ENCODE measurements at regions not wholly inside any gene's neighbourhood (a gene's known extent, or its start where the extent isn't known, plus 50 kb on each side); places are given as distances from the start of the nearest gene placed in this dataset.

DNA sequence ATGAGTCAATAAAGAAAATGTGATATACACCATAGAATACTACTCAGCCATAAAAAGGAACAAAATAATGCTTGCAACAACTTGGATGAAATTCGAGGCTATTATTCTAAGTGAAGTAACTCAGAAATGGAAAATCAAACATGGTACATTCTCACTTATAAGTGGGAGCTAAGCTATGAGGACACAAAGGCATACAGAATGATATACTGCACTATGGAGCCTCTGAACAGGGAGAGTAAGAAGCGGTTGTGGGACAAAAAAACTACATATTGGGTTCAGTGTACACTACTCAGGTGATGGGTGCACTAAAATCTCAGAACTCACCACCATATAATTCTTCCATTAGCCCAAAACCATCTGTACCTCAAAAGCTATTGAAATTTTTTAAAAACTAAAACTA, 68.8 kb upstream of the AKAP13 start:
- no peak for DNase-seq

GRCh38 chr15:85312486-85312885, 67.9 kb upstream of the AKAP13 start:
- no peak for DNase-seq

- no peak for DNase-seq
Observed at GRCh38 chr15:85312929-85313331, 67.5 kb upstream of the AKAP13 start.

GRCh38 chr15:85313339-85313738, 67.1 kb upstream of the AKAP13 start:
- DNase-seq: no peak

DNA sequence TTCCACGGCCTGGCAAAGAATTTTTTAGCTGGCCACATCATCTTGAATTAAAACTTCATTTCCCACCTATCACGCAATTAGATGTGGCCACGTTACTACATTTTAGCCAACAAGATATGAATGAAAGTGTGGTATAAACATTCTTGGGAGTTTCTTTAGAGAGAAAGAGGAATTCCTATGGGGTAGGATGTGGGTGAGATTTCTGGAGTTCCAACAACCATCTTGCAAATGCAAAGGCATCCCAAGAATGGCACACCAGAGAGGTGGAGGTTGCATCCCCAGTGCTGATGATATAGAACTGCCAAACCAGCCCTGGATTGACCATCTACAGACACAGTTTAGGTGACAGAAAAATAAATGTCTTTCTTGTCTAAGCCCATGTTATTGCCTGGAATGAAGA, 66.3 kb upstream of the AKAP13 start:
- no peak for DNase-seq

- no peak for DNase-seq
Observed at GRCh38 chr15:85314633-85315032, 65.8 kb upstream of the AKAP13 start.

- peak; percentile 49 for DNase-seq
Observed at GRCh38 chr15:85316244-85316934, 64.0 kb upstream of the AKAP13 start.

DNA sequence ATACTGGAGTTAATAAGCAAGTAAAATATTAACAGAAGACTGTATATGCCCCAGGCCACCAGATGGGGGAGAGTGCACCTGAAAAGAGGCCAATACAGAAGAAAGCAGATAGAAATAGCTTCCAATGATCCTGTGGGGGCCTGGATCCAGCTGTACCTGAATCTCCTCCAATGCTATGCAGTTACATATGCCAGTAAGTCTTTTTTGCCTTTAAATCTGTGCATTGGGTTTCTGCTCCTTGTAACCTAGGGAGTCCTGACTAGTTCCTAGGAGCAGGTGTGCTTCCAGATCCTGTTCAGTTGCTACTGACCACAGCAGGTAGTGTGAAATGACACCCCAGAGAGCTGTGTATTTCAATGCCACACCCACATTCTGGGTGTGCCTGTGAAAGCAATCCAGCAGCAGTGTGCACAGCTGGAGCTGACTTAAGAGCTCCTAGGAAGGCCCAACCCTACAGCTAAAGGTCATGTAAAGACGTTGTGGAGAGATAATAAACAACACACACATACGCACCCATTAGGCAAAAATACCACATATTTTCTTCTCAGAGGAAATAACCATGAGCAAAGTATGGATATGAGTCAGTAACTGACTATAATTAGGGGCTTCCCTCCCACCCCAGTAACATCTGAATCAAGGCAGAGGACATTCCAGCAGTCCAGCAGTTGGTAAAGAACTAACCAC, 62.2 kb upstream of the AKAP13 start:
- DNase-seq: peak; percentile 28

GRCh38 chr15:85318732-85319076, 61.7 kb upstream of the AKAP13 start:
- no peak for DNase-seq

DNA sequence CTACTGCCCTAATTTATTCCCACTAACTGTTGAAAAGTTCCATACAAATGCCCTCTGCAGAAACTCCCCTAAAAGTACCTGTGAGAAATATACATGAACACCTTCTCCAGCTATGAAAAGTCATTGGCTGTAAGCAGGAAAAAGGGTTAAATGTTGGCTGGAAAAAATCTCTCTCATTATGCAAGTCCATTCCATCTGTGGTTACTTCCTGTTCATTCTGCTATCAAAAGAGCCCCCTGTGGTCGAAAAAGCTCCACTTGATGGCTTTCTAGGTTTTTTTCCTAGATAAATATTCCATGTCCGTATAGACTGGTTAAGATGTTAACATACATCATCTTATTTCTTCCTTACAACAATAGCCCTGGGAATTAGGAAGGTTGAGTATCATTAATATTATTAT, 56.2 kb upstream of the AKAP13 start:
- no peak for DNase-seq

DNA sequence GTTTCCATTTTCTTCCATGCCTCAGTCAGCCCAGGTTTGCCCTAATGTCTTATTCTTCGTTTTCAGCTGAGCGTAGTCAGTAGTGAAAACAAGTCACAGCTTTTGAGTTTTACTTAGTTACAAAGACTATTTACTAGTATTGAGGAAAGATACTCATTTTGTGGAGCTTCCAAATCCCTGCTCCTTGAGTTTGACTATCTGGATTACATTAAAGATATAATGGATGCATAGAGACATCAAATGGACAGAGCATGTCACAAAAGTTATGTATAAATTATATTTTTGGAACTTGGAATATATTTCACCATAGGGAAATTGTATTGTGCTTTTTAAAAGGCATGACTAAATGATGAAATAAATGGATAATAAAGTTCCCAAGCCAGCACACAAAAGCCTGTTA, 54.6 kb upstream of the AKAP13 start:
- DNase-seq: no peak

DNA sequence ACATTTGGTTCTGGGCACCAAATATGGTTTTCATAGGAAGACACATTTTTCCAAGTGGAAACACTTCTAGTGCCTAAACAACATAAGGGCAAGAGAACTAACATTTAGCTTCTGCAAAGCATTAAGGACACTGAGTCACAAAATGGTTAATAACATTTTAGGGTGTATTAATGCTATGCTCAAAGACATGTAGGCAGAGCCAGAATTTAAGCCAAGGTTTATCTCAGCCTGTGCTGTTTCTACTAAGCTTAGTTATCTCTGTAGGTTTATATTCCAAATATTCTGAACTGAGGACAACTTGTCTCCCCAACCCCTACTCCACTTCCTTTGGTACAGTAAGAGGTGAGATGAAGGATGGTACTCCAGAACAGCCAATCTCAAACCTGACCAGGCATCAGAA, 54.1 kb upstream of the AKAP13 start:
- DNase-seq: no peak

DNA sequence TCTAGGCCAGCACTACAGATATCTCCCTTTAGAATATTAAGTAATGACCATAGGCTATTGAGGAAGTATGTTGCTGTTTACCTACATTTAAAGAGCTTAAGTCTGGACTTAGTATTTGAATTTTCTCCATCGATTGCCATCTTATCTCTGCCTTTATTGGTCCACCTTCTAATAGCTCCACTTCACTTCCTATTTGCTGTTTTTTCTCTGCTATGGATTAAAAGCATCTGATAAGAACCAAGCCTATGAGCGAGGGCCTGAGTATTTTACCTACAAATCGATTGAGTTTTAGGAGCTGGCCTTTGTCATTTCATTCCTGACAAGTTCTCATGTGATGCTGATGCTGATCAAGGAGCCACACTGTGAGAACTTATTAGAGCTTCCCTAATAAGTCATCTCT, 52.6 kb upstream of the AKAP13 start:
- no peak for DNase-seq

DNA sequence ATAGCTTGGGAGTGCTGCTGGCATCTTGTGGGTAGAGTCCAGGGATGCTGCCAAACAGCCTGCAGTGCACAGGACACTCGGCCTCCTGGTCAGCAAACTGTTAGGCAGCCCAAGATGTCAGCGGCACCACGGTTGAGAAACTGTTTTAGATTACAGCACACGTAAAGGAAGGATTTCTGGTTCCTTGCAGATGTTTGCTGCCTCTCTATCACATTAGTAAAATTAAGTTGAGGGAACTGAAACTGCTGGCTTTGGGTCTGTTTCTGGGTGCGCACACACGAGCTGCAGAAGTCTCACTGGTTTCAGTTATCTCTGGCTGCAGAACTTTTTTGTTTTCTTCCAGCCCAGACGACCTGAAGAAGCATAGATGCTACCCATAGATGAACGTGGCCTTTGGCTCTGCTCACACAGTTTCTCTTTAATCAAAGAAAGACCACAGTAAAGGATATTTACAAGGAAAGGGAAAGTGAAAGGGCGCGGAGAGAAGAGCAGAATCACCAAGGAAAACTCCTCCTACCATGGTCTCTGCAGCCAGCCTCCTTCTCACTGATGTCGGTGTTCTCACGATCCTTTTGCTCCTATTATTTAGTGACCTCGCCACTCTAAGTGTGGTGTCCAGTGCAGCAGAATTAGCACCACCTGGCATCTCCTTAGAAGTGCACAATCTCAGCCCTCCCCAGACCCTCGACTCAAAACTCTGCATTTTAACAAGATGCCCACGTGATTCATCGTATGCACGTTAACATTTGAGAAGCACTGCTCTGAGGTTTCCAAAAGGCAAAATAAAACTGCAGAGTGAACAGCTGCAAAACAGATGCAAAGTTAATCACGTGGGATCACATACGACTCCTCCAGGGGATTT, 50.6 kb upstream of the AKAP13 start:
- DNase-seq: peak; percentile 55
